ENCODE measurements at regions not wholly inside any gene's neighbourhood (a gene's known extent, or its start where the extent isn't known, plus 50 kb on each side); places are given as distances from the start of the nearest gene placed in this dataset.
"Not testable (repeated sequence)": the region's sequence is repeated elsewhere in the genome, so short reads cannot be mapped to it uniquely, and the experiment has no call there.

DNA sequence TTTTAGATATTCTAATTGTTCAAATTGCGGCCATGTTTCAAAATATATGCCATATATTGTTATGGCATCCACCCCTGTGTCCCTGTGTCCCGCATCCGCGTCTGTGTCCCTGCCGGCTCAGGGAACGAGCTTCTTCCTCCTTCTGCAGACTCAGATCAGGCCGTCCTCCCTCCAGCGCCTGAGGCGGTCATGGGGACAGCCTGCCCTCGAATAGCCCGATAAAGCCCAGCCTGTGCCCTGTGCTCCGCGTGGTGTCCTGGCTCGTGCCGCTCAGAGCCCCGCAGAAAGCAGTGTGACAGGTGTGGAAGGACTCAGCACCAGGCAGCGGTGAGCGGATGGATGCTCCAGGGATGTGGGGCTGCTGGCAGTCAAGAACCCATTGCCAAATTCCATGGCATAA, 663.4 kb upstream of the DEFB115 start:
- no peak for DNase-seq

DNA sequence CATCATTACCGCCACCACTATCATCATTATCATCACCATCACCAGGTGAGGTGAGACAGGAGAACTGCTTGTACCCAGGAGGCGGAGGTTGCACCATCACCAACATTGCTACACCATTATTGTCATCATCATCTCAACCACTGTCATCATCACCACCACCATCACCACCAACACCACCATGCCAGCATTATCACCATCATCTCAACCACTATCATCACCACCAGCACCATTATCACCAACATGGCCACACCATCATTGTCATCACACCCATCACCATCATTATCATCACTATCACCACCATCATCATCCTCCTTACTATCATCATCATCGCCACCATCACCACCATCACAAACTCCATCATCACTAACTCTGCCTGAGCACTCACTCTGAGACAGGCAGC, 661.8 kb upstream of the DEFB115 start:
- no peak for DNase-seq

DNA sequence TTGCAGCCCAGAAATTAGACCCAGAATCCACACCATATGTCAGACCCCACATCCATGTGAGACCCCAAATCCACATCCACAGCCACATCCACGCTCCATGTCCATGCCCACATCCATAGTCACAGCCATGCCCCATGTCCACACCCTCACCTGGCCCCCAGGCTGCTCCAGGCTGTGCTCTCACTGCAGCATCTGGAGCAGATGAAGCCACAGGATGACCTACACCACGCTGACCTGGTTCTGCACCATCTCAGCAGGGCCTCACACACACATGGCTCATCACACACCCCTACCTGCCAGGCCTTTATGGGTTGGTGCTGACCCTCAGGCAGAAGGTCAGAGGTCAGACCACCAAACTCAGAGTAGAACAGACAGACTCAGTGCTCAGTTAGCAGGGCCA, 660.0 kb upstream of the DEFB115 start:
- DNase-seq, result not testable (repeated sequence)

DNA sequence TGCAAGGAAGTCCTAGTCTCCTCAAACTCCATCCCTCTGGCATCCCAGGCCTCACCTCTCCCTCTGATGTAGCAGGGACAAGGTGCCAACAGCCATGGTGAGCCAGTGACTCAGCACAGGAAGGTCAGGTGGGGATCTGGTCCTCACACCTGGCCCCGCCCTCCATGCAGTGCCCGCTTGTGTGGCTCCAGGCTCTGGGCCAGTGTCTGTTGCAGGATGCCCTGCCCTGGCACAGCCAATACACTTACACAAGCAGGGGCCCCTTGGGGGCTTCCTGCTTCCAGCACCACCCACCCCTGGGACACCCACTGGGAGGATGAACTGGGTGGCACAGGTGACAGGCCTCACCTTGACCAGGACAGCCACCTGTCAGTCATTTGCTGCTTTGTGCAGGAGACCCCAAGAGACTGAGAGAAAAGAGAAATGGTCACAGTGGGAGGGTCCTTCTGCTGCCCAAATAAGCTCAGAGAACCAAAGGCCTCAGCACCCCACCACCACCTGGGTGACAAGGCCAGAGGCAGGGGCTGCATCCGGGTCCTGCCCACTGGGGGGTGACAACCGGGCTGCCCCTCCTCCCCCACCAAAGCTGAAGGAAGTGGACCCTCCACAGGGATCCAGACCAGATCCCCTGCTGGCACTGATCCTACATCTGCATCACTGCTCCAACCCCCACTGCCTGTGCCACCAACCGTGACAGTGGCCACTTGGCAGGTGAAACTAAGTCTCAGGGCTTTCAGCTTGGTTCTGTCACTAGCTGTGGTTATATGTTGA, 658.8 kb upstream of the DEFB115 start:
- no peak for DNase-seq

GRCh38 chr20:30599990-30600389, 657.5 kb upstream of the DEFB115 start:
- DNase-seq, result no peak

DNA sequence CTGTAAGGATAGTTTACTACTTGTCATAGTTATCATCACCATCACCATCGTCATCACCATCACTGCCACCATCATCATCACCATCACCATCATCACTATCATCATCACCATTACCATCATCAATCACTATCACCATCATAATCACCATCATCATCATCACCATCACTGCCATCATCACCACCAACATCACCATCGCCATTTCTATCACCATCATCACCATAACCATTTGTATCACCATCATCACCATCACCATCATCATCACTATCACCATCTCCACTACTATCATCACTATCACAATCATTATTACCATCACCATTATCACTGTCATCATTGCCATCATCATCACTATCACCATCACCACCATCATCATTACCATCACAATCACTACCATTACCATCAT, 655.5 kb upstream of the DEFB115 start:
- DNase-seq, result no peak

DNA sequence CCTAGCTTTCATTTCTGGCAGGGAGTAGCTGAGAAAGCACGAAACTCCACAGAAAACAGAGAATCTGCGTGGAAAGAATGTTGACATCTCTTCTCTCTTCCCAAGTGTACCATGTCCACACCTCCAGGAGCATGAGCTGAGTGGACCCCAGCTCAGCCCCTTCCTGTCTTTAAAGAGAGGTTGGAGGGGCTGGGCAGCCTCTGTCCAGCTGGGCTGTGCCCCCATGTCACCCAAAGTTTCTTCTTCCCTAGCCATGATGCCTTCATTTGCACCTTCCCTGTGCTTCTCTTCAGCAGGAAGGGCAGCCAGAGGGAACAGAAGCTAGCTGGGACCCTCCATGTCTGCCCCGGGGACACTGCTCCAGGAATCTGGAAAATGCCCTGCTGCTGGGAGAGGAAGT, 655.0 kb upstream of the DEFB115 start:
- DNase-seq, result no peak

- no peak for DNase-seq
Observed at GRCh38 chr20:30606990-30607389, 650.5 kb upstream of the DEFB115 start.

GRCh38 chr20:30610029-30610693, 647.3 kb upstream of the DEFB115 start:
- no peak for DNase-seq

DNA sequence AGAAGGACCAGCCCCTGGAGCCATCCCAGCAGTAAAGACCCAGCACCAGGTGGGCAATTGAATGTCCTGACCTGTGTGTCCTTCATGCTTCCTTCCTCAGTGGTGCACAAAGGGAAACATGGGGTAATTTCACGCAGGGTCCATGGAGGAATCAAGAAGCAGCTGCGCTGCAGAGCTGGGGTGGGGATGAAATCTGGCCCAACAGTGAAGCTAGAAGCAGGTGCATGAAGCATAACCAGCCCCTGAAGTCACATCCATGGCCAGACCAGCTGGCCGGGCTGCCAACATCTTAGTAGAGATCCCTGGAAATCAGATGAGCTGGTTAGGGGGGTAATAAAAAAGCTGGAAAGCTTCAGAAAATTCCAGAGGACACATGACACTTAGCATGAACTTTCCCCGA, 646.7 kb upstream of the DEFB115 start:
- no peak for DNase-seq

DNA sequence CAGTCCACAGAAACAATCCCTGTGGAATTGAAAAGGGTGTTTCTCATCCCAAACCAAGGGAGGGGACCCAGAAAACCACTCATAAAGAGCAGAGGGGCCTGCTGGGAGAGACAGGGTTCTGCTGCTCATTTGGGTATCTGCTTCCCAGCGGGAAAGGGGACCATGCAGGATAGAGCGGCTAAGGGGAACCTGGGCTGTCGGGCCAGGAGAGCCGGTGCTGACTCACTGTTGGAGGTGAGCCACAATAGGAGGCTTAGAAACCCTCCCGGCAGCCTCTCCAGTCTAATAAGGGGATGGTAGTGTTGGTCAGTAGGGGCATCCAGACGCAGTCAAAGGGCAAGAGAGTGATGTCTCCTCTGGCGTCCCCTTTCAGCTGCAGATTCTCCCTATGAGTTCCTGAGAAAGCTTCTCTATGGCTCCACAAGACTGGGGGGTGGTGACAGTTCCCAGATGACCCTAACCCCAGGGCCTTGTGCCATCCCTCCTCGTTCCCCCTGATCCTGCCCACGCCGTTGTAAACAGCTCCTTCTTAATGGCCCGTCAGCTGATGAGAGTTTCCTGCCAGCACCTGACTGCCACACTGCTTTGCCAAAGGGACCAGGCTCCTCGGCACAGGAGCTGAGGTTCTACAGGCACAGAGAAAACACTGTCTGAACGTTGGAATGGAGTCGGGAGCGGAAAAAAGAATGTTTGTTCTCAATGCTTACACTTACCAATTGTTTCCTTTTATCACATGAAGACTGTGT, 646.1 kb upstream of the DEFB115 start:
- no peak for DNase-seq

DNA sequence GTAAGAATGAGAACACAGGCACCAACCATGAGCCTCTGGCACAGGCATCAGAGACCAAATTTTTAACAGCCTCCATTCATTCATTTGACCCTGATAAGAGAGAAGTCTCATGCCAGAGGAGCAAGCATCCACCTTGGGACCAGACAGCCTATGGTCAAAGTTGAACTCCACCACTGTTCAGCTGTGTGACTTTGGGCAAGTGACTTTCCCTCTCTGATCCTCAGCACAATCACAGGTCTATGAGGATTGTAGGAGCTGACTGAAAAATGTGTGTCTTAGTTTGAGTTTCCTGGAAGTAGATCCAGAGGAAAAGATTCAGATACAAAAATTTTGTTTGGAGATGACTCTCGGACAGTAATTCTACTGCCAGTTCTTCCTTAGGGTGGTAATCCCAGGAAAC, 645.1 kb upstream of the DEFB115 start:
- DNase-seq, result no peak

DNA sequence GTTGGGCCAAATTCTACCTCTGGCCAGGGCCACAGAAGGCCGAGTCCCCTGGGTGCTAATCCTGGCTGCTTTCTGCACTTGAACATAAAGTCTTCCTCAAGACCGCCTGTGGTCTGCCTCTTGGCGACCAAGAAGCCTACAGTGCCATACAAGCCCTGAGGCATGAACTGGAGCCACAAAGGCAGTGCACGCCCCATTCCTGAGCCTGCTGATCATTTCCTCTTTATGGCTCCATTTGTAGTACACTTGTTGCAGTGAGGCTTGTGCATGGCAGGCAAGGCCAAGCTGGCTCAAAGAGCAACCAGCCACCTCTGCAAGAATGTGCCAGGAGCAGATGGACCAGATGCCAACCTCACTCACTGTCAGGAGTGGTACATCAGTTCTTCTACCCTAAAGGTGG, 636.1 kb upstream of the DEFB115 start:
- not testable (repeated sequence) for DNase-seq

GRCh38 chr20:30624310-30624709, 633.2 kb upstream of the DEFB115 start:
- DNase-seq, result not testable (repeated sequence)

GRCh38 chr20:30629376-30629775, 628.1 kb upstream of the DEFB115 start:
- DNase-seq, result not testable (repeated sequence)

GRCh38 chr20:30630761-30631160, 626.7 kb upstream of the DEFB115 start:
- no peak for DNase-seq

- DNase-seq, result not testable (repeated sequence)
Observed at GRCh38 chr20:30631261-30631789, 626.1 kb upstream of the DEFB115 start.

DNA sequence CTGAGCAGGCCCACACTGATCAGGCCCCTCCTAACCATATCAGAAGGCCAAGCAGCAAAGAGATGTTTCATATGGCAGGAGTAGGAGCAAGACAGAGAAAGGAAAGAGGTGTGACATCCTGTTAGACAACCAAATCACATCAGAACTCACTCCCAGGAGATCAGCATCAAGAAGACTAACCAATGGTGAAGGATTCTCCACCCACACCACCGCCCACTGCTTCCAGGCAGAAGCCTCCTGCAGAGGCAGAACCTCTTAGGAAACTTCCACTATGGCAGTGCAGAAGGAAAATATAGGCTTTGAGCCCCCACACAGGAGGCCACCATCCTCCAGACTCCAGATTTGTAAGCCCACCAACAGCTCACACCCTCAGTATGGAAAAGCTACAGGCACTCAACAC, 624.7 kb upstream of the DEFB115 start:
- not testable (repeated sequence) for DNase-seq

DNA sequence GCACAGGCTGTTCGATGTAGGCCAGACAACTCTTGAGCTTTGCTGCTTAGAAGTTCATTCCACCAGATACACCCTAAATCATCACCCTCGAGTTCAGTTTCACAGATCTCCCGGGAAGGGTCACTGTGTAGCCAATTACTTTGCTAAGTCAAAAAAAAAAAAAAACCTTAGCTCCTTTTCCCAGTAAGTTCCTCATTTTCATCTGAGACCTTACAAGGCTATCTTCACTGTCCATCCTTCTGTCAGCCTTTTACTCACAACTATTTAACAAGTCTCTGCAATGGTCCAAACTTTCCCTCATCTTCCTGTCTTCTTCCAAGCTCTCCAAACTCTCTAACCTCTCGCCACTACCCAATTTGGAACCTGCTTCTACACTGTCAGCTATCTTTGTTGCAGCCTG, 615.9 kb upstream of the DEFB115 start:
- not testable (repeated sequence) for DNase-seq

DNA sequence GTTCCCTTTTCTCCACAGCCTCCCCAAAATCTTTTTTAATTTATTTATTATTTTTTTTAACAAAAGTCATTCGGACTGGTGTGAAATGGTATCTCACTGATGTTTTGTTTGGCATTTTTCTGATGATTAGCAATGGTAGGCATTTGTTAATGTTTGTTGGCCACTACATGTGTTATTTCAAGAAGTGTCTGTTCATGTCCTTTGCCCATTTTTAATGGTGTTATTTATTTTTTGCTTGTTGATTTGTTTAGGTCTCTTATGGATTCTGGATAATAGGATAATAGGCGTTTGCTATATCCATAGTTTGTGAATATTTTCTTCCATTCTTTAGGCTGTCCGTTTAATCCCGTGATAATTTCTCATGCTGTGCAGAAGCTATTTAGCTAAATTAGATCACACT, 596.5 kb upstream of the DEFB115 start:
- not testable (repeated sequence) for DNase-seq

DNA sequence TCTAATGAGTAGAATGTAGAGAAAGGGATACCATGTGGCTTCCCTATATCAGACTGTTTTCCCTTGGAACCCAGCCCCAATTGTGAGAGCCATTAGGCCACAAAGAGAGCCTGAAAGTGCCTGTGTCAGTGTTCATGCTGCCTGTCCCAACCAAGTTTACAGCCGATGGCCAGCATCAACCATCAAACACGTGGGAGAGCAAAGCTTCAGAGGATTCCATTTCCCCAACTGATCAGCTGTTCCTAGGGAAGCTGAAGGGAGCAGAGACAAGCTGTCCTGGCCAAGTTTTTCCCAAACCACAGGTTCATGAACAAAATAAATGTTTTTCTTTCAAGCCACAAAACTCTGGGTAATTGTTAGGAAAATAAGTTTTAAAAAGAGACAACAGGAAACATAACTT, 589.0 kb upstream of the DEFB115 start:
- DNase-seq, result not testable (repeated sequence)

DNA sequence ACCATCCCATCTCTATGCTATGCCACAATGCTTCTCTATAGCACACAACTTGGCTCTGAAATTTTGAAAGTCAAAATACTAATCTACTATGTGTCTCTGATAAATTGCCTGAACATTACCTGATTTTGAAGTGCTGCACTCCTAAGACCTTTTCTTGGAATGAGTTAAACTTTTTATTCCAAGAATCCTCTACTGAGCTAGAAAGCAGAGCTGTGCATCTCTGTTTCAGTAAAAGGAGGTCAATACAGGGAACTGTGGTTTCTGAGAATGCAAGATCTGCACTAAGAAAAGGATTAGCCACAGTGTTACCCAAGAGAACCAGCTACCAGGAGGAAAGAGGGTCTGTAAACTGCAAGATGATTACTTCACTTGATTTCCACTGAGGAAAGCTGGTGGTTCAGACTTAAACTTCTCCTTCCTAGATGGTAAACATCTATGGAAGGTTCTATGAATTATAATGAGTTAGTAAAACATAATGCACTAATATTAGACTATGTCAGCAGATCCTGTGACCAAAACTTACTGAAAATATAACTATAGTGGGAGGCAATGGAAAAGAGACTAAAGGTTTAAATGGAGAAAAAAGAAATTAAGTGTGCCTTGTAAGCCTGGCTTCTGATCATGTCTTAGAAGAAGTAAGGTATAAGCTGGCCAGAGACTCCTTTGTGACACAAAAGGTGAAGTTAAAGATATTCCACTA, 588.0 kb upstream of the DEFB115 start:
- not testable (repeated sequence) for DNase-seq

DNA sequence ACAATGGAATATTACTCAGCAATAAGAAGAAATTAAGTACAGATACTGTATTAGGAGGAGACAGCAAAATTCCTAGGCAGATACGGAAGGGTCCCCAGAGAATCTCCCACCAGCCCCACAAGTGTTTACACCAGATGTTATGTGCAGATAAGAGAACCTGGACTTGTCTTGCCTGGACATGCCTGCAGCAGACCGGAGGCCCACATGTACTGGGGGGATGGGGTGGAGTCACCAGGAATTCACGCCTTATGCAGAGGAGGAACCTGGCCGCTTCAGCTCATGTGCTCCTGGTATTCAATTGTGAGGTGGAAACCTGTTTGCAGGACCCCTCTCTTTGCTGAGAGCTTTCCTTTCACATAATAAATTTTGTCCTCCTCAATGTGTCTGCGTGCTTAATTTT, 586.3 kb upstream of the DEFB115 start:
- not testable (repeated sequence) for DNase-seq
